ENCODE measurements at regions not wholly inside any gene's neighbourhood (a gene's known extent, or its start where the extent isn't known, plus 50 kb on each side); places are given as distances from the start of the nearest gene placed in this dataset.

DNA sequence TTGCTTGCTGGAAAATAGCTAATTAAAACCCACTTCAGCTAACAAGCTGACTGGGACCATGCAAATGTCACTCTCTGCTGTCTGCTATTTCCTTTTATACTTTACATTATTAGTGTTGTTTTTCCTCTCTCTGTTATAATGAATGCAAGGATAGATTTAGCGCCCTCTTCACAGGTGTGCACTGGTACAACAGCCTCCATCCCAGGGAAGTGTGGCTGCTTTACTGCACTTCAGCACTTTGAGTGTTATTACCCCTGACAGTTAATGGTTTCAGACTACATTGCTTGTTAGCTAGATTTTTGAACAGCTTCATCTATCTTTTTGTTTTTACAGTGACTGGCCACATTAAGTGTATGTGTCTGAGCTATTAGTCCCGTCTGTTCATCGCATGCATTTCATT lies 405.7 kb downstream of the RNF144B start:
- CTCF ChIA-PET: no interaction called here
- dilution Hi-C loops (cut with MboI; ENCODE audit: extremely low pct_ligation_motif_present, low sequenced_read_pairs): no loop called here
- Histone ChIP-seq H3K9ac (replicated peaks; ENCODE audit: extremely low read depth, insufficient read depth, low read length) (no peak overlapping the region), H3K36me3 (ENCODE audit: control insufficient read depth in 2 of 2, extremely low read depth in 1 of 2, insufficient read depth in 2 of 2, low read length in 2 of 2) (no peaks in the 10 kb centered on the region), H4K20me1 (replicated peaks; ENCODE audit: control insufficient read depth, extremely low read depth, insufficient read depth, low read length) (no peaks in the 10 kb centered on the region), H3K9me1 (replicated peaks; ENCODE audit: control insufficient read depth, extremely low read depth, insufficient read depth, low read length) (no peaks in the 10 kb centered on the region), H3K79me2 (ENCODE audit: control insufficient read depth, insufficient read depth, low read length) (no peaks in the 10 kb centered on the region), H3K4me3 (replicated peaks in 1 of 3; ENCODE audit: insufficient read depth in 1 of 3, low read depth in 1 of 3, low read length in 3 of 3) (no peak overlapping the region), H3K27me3 (ENCODE audit: control insufficient read depth in 2 of 2, insufficient read depth in 2 of 2, low read length in 2 of 2) (no peaks in the 10 kb centered on the region), H3K27ac (ENCODE audit: insufficient read depth, low read depth, low read length) (no peak overlapping the region), H3K9me3 (replicated peaks; ENCODE audit: control insufficient read depth, insufficient read depth, low read length) (peaks cover 8% of the 10 kb centered on the region), H3K4me2 (ENCODE audit: insufficient read depth, low read length) (no peak overlapping the region), H2AFZ (ENCODE audit: low read depth, low read length) (no peak overlapping the region), H3K4me1 (ENCODE audit: control insufficient read depth, extremely low read depth, insufficient read depth, low read length) (no peaks in the 10 kb centered on the region)
- no peak for FAIRE-seq
- intact Hi-C loops (cut with micrococcal nuclease): no loop called here
- TF ChIP-seq, protein P1, sequence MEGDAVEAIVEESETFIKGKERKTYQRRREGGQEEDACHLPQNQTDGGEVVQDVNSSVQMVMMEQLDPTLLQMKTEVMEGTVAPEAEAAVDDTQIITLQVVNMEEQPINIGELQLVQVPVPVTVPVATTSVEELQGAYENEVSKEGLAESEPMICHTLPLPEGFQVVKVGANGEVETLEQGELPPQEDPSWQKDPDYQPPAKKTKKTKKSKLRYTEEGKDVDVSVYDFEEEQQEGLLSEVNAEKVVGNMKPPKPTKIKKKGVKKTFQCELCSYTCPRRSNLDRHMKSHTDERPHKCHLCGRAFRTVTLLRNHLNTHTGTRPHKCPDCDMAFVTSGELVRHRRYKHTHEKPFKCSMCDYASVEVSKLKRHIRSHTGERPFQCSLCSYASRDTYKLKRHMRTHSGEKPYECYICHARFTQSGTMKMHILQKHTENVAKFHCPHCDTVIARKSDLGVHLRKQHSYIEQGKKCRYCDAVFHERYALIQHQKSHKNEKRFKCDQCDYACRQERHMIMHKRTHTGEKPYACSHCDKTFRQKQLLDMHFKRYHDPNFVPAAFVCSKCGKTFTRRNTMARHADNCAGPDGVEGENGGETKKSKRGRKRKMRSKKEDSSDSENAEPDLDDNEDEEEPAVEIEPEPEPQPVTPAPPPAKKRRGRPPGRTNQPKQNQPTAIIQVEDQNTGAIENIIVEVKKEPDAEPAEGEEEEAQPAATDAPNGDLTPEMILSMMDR (IDR thresholded peaks at IDR 0.05; ENCODE audit: extremely low read depth in 1 of 2, insufficient read depth in 1 of 2, low read depth in 1 of 2, low read length in 2 of 2): no peak
- TF ChIP-seq EZH2 (IDR thresholded peaks at IDR 0.05; ENCODE audit: borderline replicate concordance, low read depth, low read length, severe bottlenecking): no peak
- TF ChIP-seq POLR2A (IDR thresholded peaks at IDR 0.05; ENCODE audit: low read depth, low read length): no peak
- TF ChIP-seq MAX (IDR thresholded peaks at IDR 0.05; ENCODE audit: insufficient read depth, insufficient read length): no peak
- no peak for TF ChIP-seq JUN (IDR thresholded peaks at IDR 0.05; ENCODE audit: borderline replicate concordance, insufficient read depth, insufficient read length, low read depth)
- TF ChIP-seq GATA2 (IDR thresholded peaks at IDR 0.05; ENCODE audit: insufficient read depth, insufficient read length, low read depth, low read length): no peak
- no peak for TF ChIP-seq FOS (IDR thresholded peaks at IDR 0.05; ENCODE audit: borderline replicate concordance, insufficient read depth, low read length)
- no peak for TF ChIP-seq POLR2AphosphoS5 (IDR thresholded peaks at IDR 0.05; ENCODE audit: insufficient read depth, low read depth, low read length)
- TF ChIP-seq MYC (IDR thresholded peaks at IDR 0.05; ENCODE audit: low read depth, low read length): no peak
- DNase-seq (ENCODE audit: low read depth, low spot score): no peak
- POLR2A ChIA-PET: no interaction called here
- no TSS peak for BruUV-seq (replicated peaks)

All from endothelial cell of umbilical vein (primary cell).